Spinal cord (tissue), 9 donors: ENCODE measurements at regions not wholly inside any gene's neighbourhood (a gene's known extent, or its start where the extent isn't known, plus 50 kb on each side); places are given as distances from the start of the nearest gene placed in this dataset.
"Not testable (repeated sequence)": the region's sequence is repeated elsewhere in the genome, so short reads cannot be mapped to it uniquely, and the experiment has no call there.

ENCODE experiments used
- DNase-seq, 6 donors: peaks; one replicate each; pipeline versions ENCODE4 v3.0.0 to v3.0.0-alpha.2; 2013 to 2015; ENCODE audit warnings: low spot score in 6 of 6, low read depth in 4 of 6
- H3K27ac ChIP-seq: one replicate; pipeline ENCODE4 v1.5.1; 2013; ENCODE audit warnings: low read depth, low read length, control low read depth
- H3K27me3 ChIP-seq: one replicate; pipeline ENCODE4 v1.6.1; 2013; ENCODE audit warnings: low read length; ENCODE audit not compliant: control insufficient read depth, insufficient read depth
- H3K36me3 ChIP-seq: one replicate; pipeline ENCODE4 v1.6.1; 2013; ENCODE audit warnings: low read length; ENCODE audit not compliant: control insufficient read depth, insufficient read depth
- H3K4me1 ChIP-seq: one replicate; pipeline ENCODE4 v1.6.1; 2013; ENCODE audit warnings: low read length; ENCODE audit not compliant: control insufficient read depth, insufficient read depth
- H3K4me3 ChIP-seq: one replicate; pipeline ENCODE4 v1.5.1; 2013; ENCODE audit warnings: low read depth, low read length, control low read depth
- H3K9me3 ChIP-seq: one replicate; pipeline ENCODE4 v1.6.1; 2013; ENCODE audit warnings: low read length; ENCODE audit not compliant: control insufficient read depth, insufficient read depth
- WGBS: methylation state at CpG from one replicate; pipeline ENCODE4 v1.1.5; 2013; ENCODE audit warnings: missing lambda C conversion rate; ENCODE audit not compliant: insufficient coverage; 5-methylcytosine and 5-hydroxymethylcytosine counted together
- donor health status: healthy.

DNA sequence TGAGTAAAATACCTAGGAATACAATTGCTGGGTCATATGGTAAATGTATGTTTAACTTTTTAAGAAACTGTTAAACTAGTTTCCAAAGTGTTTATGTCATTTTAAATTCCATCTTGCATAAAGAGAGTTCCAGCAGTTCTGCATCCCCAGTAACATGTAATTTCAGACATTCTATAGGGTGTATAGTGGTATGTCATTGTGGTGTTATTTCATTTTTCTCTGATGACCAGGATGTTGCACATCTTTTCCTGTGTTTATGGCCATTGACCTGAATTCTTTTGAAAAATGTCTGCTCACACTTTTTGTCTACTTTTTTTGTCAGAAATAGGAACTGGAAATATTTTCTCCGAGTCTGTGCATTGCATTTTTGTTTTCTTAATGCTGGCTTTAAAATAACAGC is 128.9 kb downstream of the TMEM200A start:
- Histone ChIP-seq H3K4me3 (no peak overlapping the region), H3K27ac (no peak overlapping the region), H3K9me3 (no peaks in the 10 kb centered on the region), H3K36me3 (no peaks in the 10 kb centered on the region), H3K4me1 (no peaks in the 10 kb centered on the region), H3K27me3 (no peaks in the 10 kb centered on the region)
- 80% methylated on average over 1 of the region's 1 CpG for WGBS
- DNase-seq: no peak

DNA sequence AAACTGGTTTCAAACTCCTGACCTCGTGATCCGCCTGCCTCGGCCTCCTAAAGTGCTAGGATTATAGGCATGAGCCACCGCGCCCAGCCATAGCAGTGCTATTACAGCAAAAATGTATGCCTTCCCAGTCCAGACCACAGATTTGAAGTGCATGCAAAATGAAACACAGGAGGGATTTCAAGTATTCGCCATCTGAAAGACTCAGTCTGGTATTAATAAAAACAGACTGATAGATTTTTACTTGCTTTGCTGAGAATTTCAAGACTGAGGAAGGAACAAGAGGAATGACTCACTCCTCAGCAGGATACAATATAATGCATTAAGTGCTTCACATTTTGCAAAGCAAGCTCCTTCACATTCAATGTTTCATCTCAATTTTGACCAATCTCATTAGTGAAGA is 134.9 kb downstream of the TMEM200A start:
- no peaks in the 10 kb centered on the region for H3K4me1 ChIP-seq
- H3K9me3 ChIP-seq: no peaks in the 10 kb centered on the region
- 100% methylated on average over 5 of the region's 6 CpGs for WGBS
- no peak overlapping the region for H3K27ac ChIP-seq
- H3K36me3 ChIP-seq: no peaks in the 10 kb centered on the region
- H3K4me3 ChIP-seq: no peak overlapping the region
- no peaks in the 10 kb centered on the region for H3K27me3 ChIP-seq
- DNase-seq: no peak

DNA sequence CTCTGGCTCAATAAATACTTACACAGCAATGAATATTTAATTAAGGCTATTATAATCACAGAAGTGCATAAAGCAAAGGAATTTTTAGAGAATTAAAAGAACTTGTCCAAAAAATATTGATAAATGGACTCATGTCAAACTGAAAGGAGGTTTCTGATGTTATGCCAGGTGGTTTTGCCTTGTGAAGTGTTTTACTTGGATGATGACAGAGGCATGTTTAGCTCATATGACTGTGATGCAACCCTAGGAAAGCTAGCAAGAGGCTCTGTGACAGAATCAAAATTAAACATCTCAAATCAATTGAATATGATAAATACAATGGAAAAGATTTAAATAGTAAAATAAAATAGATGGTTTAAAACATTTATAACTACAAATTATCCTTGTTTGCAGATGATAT is 137.3 kb downstream of the TMEM200A start:
- Histone ChIP-seq H3K9me3 (no peaks in the 10 kb centered on the region), H3K36me3 (no peaks in the 10 kb centered on the region), H3K4me3 (no peak overlapping the region), H3K27ac (no peak overlapping the region), H3K27me3 (no peaks in the 10 kb centered on the region), H3K4me1 (no peaks in the 10 kb centered on the region)
- no peak for DNase-seq

DNA sequence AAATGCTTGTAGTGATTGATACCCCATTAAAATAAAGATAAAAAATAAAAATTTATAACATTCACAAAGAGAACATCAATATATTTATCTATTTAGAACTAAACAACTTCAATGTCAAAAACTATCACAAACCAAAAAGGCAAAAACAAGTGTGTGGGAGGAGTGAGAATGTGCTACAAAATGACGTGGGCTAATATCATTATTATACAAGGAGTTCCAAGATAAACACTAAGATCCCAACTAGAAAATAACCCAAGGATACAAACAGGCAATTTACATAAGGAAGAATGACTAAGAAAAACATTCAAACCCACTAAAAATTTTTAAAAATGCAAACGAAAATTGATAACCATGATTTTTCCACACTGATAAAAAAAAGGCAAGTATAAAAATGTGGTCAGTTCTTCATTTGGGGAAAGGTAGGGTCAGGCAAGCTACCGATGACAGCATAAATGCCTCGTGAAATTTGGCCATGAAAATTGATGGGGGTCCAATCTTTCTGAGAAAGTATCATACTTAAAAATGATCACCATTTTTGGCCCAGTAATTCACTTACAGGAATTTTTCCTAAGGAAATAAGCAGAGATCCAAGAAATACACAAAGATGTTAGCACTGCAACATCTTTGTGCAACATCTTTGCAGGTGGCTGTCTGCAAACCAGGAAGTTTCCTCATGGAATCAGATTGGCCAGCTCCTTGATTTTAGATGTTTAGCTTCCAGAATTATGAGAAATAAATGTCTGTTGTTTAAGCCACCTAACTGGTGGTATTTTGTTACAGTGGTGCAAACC is 140.2 kb downstream of the TMEM200A start:
- H3K36me3 ChIP-seq: no peaks in the 10 kb centered on the region
- no peak overlapping the region for H3K4me3 ChIP-seq
- no peak for DNase-seq
- no peaks in the 10 kb centered on the region for H3K9me3 ChIP-seq
- no CpG with 5 or more reads among the region's 4 CpGs for WGBS
- H3K27me3 ChIP-seq: no peaks in the 10 kb centered on the region
- H3K27ac ChIP-seq: no peak overlapping the region
- H3K4me1 ChIP-seq: no peaks in the 10 kb centered on the region

DNA sequence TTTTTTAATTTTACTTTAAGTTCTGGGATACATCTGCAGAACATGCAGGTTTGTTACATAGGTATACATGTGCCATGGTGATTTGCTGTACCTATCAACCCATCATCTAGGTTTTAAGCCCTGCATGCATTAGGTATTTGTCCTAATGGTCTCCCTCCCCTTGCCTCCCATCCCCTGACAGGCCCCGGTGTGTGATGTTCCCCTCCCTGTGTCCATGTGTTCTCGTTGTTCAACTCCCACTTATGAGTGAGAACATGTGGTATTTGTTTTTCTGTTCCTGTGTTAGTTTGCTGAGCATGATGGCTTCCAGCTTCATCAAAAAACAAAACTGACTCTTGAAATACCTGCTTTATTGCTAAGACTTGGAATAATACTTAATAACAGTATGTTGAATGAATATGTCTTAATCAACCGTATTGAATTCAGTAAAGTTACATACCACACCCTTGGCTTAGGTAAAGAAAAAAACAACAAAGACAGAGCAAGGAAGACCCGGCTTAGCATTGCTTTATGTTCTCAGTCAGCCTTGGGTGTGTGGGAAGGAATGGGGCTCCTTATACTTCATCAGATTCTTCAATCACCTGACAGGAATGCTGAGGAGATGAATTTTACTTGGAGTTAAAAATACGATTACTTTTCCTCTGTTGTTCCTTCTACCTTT is 141.3 kb downstream of the TMEM200A start:
- not testable (repeated sequence) for H3K27ac ChIP-seq
- no CpG with 5 or more reads among the region's 5 CpGs for WGBS

DNA sequence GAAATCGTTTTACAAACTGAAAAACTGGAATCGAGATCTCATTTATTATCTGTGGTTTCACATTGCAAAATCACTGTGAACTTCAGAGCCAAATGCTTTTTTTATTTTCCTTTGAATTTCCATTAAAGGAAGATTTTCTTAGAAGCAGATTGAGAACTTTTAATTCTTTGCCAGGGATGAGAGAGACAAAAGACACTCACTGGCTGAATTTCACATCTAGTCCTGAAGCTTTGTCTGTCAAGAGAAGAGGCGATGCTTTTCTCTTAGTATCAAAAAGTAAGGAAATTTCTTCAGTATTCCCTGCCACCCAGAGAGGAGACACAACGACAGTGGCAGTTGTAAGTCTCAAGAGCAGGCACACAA is 141.8 kb downstream of the TMEM200A start:
- Histone ChIP-seq H3K4me3 (no peak overlapping the region), H3K9me3 (no peaks in the 10 kb centered on the region), H3K36me3 (no peaks in the 10 kb centered on the region), H3K27me3 (no peaks in the 10 kb centered on the region), H3K27ac (no peak overlapping the region), H3K4me1 (no peaks in the 10 kb centered on the region)
- peak in 1 of 6 donors; percentile 41 for DNase-seq
- 80% methylated on average over 1 of the region's 4 CpGs for WGBS

More for the DNA sequence above, 141.3 kb downstream of the TMEM200A start:
- not testable (repeated sequence) for H3K36me3 ChIP-seq, H3K4me3 ChIP-seq, H3K4me1 ChIP-seq, H3K27me3 ChIP-seq, H3K9me3 ChIP-seq, DNase-seq

DNA sequence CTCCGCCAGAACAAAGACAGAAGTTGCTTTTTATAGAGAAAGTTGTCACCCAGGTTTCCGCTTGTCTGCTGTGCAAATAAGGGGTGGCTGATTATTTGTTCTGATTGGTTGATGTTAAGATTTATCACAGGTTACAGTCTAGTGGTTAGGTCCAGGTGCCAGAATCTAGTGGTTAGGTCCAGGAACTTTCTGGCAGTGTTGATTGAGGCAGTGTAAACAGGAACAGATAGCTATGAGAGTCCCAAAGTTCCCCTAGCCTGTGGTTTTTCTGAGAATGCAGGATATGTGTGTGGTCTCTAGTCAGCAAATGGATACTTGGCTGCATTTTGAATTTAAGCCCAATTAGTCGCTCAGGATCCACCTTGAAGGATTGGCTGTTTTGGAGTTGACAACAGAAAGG is 148.0 kb downstream of the TMEM200A start:
- Histone ChIP-seq H3K27me3 (no peaks in the 10 kb centered on the region), H3K9me3 (no peaks in the 10 kb centered on the region), H3K36me3 (no peaks in the 10 kb centered on the region), H3K4me1 (peaks cover 5% of the 10 kb centered on the region), H3K27ac (no peak overlapping the region), H3K4me3 (no peak overlapping the region)
- WGBS: 51% methylated on average over 3 of the region's 3 CpGs
- DNase-seq: peak in 1 of 6 donors; percentile 36

DNA sequence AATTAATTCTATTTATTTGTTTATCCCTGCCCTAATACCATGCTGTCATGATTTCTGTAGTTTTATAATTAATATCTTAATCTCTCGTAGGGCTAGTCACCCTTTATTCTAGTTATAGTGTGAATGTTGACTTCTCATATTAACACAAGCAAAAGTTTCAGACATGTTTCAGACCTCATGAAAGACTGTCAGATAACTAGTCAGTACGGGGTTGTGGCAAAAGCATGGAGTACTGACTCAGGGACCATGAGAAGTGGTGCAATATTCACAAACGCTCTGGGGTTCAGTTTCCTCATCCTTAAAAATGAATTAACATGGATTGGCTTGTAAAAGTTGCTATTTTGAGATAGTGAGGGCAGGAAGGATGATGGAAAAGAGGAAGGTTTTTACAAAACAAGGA is 148.9 kb downstream of the TMEM200A start:
- H3K4me3 ChIP-seq: no peak overlapping the region
- no peaks in the 10 kb centered on the region for H3K9me3 ChIP-seq
- no CpG with 5 or more reads among the region's 3 CpGs for WGBS
- H3K36me3 ChIP-seq: no peaks in the 10 kb centered on the region
- DNase-seq: no peak
- no peaks in the 10 kb centered on the region for H3K27me3 ChIP-seq
- H3K4me1 ChIP-seq: peaks cover 5% of the 10 kb centered on the region
- H3K27ac ChIP-seq: no peak overlapping the region

DNA sequence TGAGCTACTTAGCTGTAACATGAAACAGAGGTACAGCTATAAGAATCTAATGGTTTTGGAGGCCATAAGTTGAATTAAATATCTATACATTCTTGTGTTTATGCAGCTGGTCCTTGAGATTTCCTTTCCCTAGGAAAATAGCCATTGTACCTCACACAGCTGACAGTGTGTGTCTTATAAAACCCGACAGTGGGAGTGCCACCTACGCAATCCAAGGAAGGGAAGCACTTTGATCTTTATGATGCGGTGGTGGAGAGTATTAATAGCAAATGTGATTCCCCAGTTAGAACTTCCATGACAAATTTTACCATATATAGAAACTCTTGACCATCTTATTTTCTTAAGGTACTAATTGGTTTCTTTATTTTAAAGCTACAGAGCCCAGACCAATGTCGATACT is 149.5 kb downstream of the TMEM200A start:
- H3K27ac ChIP-seq: no peak overlapping the region
- WGBS: no CpG with 5 or more reads among the region's 4 CpGs
- H3K36me3 ChIP-seq: no peaks in the 10 kb centered on the region
- no peaks in the 10 kb centered on the region for H3K9me3 ChIP-seq
- peaks cover 5% of the 10 kb centered on the region for H3K4me1 ChIP-seq
- no peak overlapping the region for H3K4me3 ChIP-seq
- H3K27me3 ChIP-seq: no peaks in the 10 kb centered on the region
- DNase-seq: no peak

DNA sequence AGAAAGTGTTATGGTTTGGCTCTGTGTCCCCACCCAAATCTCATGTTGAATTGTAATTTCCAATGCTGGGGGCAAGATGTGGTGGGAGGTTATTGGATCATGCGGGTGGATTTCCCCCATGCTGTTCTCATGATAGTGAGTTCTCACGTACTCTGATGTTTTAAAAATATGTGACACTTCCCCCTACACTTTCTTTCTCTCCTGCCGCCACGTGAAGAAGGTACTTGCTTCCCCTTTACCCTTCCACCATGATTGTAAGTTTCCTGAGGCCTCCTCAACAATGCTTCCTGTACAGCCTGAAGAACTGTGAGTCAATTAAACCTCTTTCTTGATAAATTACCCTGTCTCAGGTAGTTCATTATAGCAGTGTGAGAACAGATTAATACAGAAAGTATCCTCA is 150.8 kb downstream of the TMEM200A start:
- Histone ChIP-seq H3K9me3 (no peaks in the 10 kb centered on the region), H3K27me3 (no peaks in the 10 kb centered on the region), H3K27ac (no peak overlapping the region), H3K36me3 (no peaks in the 10 kb centered on the region), H3K4me1 (peaks cover 5% of the 10 kb centered on the region), H3K4me3 (no peak overlapping the region)
- 95% methylated on average over 2 of the region's 4 CpGs for WGBS
- no peak for DNase-seq
